ENCODE measurements at regions not wholly inside any gene's neighbourhood (a gene's known extent, or its start where the extent isn't known, plus 50 kb on each side); places are given as distances from the start of the nearest gene placed in this dataset.
A peak's percentile ranks its signal among the peaks of the same experiment; 100 is the strongest.
"Not testable (repeated sequence)": the region's sequence is repeated elsewhere in the genome, so short reads cannot be mapped to it uniquely, and the experiment has no call there.

DNA sequence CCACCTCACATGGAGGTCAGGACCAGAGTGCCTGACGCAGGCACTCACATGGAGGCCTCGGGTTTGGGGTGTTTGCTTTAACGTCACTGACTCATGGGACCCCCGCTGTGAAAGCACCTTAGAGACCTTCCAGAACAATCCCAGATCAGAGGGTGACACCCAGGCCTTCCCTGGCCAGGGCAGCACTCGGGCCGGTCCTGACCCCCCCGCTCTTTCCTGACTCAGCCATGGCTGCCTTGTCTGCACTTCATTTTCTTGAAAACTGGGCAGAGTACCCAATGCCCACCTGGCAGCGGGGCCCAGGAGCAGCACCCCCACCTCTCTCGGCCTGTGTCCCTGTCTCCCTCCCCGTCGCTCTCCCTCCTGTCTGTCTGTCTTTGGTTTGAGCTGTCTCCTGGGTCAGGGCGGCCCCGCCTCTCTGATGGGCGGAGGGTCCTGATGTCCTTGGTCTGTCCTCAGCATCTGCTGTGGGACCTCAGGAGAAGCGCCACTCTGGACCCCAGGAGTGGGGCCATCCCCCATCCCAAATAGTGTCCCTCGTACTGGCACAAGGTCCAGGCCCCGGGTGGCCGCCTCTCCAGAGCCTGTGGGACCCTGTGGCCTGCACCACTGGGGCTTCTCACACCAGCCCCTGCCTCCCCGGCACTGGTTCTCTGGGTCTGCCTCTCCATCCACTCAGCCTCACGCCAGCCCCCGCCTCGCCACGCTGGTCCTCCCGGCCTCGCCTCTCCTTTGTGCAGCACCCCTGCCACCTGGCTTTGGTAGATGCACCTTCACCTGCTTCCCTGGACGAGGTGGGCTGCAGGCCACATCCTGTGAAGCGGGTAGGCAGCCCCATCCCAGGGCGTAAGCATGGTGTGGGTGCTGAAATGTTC, 55.9 kb upstream of the ZNF469 start:
- DNase-seq (peak; percentile 39), ATAC-seq (ENCODE audit: poor library complexity) (no peak)
- intact Hi-C loops (cut with DNase I) = no loop called here

DNA sequence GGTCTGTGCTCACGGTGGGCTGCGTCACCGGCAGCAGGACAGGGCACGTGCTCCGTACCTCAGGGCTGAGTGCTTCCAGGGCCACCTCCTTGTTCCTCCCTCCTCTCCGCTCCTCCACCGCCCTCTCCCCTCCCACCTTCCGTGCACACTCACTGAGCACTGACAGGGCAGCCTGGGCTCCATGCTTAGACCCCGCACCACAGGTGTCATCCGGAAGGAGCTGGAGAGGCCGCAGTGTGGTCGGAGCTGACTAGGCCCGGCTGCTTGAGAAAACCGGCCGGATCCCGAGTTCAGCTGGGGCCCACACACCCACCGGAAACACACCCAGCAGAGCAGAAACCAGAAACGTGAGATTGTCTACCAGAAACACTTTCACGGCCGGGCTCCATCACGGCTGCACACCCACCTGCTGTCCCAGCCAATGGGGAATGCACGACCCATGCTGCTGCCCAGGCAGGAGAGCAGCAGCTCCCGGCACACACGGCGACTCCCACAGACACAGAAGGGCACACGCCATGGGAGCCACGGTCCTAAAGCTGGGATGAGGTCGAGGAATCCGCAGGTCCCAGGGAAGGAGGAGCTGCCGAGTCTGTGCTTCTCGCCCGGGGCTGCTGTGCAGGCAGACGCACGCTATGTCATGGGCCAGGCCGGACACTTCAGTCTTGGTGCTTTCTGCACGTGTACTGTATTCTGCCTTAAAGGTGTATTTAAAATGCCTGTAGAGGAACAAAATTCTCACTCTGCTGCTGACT, 55.0 kb upstream of the ZNF469 start:
- ATAC-seq (ENCODE audit: poor library complexity) (no peak), DNase-seq (peak; percentile 29)
- intact Hi-C loops (cut with DNase I) = no loop called here

DNA sequence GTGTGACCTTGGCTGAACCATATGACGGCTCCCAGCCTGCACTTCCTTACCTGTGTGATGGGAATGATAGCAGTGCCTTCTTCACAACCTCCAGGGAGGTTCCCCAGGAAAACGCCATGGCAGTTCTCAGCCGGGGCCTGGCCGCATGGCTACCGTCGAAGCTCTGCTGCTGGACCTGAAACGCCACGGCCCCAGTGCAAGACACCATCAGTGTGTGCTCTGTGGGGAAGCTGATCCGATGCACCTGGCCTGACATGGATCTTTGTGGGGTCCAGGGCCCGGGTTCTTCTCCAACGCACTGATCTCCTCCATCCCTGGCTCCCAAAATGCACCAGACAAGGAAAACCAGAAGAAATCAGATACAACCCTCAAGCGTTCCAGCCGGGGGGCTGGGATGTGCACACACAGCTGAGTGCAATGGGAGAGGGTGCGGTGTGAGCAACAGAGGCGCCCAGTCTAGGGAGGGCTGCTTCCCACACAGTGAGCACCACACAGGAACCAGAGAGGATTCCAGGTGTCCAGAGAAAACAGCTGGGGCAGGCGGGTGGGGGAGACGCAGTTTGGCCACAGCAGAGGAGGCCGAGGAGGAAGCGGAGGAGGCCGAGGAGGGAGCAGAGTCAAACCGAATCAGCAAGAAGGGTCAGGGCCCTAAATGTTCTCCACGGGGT, 54.3 kb upstream of the ZNF469 start:
- DNase-seq (peak; percentile 24), ATAC-seq (ENCODE audit: poor library complexity) (no peak)
- intact Hi-C loops (cut with DNase I) = no loop called here

DNA sequence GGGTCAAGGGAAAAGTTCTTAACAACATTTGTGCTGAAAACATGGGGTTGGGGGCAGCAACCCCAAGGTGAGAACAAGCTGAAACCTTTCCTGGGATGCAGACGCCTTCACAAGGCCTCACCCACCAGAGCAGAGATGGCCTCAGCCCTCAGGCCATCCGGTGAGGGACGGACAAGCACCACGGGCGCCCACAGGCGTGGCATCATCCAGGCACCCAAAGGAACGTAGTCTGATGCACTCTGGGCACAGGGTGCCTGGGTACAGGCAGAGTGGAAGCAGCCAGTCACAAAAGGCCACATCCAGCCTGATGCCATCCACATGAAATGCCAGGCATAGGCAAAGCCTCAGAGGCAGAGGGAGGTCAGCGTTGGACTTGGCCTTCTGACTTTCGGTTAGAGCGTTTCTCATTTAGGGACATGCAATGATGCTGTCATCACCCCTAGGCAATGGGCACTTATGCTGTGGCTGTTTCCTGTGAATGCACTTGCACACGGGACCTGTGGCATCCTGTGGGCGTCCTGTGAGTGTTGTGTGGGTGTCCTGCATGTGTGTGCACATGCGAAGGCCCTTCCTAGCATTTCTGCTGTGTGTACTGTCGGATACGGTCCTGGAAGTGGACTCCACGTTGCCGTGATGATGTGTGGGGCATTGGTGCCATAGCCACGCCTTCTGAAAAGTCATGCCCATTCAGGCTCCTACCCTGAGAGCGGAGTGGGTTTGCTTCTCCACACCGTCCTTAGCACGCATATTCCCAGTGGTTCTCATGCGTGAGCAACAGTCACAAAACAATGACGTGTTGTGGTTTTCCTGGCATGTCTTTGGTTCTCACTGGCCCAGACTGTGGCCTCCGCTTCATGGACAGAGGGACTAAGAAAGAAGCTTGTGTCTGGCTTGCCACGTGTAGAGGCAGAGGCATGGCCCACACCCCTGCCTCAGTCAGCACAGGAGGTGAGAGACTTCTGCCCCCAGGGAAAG, 52.7 kb upstream of the ZNF469 start:
- intact Hi-C loops (cut with DNase I) = no loop called here

DNA sequence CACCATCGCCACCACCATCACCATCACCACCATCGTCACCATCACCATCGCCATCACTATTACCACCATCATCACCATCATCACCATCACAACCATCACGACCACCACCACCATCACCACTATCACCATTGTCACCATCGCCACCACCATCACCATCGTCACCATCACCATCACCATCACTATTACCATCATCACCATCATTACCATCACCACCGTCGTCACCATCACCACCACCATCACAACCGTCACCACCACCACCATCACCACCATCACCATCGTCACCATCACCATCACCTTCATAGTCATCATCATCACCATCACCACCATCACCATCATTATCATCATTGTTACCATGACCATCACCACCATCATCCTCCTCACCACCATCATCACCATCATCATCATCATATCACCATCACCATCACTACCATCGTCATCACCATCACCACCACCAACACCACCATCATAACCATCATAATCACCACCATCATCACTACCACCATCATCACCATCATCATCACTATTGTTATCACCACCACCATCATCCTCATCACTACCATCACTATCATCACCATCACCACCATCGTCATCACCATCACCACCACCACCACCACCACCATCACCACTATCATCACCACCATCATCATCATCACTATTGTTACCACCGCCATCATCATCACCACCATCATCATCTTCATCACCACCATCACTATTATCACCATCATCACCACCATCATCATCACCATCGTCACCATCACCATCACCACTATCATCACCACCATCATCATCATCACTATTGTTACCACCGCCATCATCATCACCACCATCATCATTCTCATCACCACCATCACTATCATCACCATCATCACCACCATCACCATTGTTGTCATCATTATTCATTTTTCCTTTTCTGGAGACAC, 51.5 kb upstream of the ZNF469 start:
- peak; percentile 13 for DNase-seq
- intact Hi-C loops (cut with DNase I) = no loop called here
- no peak for ATAC-seq (ENCODE audit: poor library complexity)

More for the DNA sequence above, 52.7 kb upstream of the ZNF469 start:
- DNase-seq (peak; percentile 16), ATAC-seq (ENCODE audit: poor library complexity) (no peak)

DNA sequence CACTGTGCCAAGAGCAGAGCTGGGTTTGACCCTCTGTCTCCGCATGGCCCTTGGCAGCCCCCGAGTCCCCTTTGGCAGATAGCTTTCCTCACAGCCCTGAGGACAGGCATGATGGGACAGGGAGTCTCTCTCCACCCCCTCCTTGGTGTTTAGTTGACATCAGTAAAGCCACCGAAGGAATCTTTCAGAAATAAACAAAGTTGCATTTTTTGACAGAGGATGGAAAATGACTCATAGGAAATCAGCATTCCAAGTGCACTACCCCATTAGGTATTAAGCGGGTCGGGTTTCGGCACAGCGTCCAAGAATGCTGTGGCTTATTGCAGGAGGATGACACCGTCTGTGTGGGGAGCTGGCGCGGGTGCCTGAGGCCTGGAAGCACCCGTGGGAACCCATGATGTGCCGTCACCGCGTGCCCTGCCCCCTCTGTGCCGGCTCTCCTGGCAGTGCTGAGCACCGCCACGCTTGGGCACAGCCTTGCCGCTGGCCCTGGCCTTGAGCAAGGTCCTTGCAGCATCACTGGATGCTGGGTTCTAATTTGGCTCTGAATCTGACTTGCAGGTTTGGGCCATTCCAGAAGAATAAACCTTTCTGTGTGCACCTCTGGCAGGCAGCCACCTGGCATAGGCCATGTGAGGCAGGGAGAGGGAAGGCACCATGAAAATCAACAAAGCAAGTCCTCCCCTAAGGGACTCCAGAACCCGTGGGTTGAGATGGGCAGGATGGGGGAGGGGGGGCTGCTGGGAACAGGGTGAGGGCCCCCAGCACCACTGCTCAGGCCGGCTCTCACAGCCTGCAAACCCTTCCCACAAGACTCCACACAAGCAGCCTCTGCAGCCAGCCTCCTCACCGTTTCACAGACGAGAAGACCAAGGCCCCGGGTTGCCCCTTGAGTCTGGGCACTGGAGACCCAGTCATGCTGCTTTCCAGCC, 50.5 kb upstream of the ZNF469 start:
- intact Hi-C loops (cut with DNase I) = no loop called here

DNA sequence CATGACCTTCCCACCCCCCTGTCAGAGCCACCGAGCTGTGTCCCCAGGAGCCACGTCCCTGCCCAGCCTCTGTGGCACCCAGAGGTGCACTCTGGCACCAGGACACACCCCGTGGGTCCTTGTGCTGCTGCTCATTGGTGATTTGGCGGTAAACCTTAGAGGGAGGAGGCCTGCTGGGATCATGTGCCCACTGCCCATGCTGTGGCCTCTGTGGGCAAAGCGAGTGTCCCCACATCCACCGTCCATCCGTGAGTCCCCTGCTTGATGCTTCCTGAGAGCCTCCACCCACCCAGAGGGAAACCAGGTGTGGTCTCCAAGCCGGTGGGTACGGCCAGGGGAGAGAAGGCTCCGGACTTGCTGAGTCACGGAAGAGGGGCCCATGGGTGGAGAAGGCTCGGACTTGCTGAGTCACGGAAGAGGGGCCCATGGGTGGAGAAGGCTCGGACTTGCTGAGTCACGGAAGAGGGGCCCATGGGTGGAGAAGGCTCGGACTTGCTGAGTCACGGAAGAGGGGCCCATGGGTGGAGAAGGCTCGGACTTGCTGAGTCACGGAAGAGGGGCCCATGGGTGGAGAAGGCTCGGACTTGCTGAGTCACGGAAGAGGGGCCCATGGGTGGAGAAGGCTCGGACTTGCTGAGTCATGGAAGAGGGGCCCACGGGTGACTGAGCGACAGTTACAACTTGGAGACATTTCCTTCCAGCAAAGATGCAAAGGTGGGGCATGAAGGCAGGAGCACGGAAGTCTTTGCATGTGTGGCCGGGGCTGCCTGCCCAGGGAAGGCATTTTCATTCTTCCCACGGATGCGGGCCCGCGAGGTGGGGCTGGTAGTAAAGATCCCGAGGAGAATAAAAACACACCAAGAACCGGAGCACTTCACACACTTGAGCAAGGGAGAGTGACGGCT, 49.6 kb upstream of the ZNF469 start:
- DNase-seq; intact Hi-C loops (cut with DNase I); ATAC-seq (ENCODE audit: poor library complexity): not testable (repeated sequence)

More for the DNA sequence above, 50.5 kb upstream of the ZNF469 start:
- ATAC-seq (ENCODE audit: poor library complexity) (no peak), DNase-seq (peak; percentile 51)
